NK-92 treated with Interleukin-12 subunit alpha and Interleukin-12 subunit beta, amount 100 ng/mL, for 24 hours (cell line): ENCODE measurements at regions not wholly inside any gene's neighbourhood (a gene's known extent, or its start where the extent isn't known, plus 50 kb on each side); places are given as distances from the start of the nearest gene placed in this dataset.

ENCODE experiments used
- DNase-seq: peaks from one replicate; lab custom pipeline; 2025; lab: John Stamatoyannopoulos, UW

DNA sequence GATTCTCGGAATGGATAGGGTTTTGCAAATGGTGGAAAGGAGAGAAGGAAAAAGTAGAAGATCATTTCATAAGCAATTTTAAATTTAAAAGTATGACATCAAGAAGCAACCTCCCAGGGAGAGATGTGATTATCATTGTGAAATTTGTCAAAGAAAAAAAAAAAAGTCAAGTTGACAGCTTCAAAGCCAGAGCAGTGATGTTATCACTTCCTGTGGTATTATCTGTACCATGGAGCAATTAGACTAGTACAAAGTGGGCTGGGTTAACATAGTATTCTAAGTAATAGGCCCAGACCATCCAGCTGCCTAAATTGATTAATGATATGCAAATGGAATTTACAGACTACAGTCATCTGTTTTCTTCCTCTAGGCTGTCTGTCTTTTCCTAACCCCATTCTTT is 84.0 kb upstream of the NPY start:
- no peak for DNase-seq

DNA sequence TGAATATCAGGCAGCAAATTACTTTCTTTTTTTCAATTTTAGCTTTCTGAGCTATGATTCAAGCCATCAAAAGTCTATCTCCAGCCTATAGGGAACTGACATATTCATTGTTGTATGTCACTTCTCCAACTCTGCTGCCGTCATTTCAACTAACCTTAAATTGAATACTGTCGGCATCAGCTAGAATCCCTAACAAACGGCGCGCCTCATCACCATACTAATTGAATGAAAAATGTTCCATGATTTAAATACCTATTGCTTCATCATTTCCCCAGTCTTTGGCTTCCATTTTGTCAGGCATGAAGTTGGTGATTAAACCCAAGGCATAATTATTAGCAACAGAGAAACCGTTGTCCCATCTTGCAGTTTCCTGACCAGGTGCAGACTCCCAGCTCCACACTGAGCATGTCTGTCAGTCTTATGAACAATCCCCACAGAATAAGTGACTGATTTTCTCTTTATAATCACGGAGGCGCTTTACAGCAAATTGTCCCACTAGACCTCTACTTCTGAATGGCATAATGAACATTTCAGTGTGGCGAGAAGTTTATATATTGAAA is 83.5 kb upstream of the NPY start:
- no peak for DNase-seq

DNA sequence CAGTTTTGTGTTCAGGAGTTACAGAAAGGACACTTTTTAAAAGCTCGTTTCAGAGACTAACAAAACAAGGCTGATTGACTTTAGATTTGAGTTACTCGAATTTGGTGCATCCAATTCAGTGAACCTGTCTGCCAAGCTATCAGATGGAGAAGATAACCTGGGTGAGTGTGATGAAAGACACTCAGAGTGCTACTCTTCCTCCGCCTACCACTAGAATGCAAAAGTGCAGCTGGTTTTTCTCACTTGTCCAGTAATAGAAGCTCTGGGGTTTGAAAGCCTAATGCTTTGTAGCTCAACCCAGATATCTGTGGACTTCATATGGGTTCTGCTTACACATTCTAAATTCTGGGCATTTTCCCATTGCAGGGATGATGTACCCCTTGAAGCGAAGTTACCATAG is 82.8 kb upstream of the NPY start:
- no peak for DNase-seq

DNA sequence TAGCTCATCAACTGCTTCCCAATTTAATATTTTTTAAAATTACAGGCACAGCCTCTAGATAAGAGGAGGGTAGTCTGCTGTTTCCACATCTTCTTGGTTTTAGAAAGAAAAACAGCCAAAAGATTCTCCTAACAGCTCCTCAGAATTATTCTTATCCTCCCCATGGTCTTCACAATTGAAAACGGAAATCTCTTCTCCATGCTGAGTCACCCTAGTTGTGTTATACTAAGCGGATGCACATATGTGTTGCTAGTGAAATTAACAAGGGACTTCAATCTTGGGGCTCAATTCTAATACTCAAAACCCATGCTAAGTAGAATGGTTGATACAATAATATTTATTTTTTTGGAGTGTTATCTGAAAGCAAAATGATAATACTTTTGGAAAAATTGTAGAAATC is 71.9 kb upstream of the NPY start:
- DNase-seq: no peak

DNA sequence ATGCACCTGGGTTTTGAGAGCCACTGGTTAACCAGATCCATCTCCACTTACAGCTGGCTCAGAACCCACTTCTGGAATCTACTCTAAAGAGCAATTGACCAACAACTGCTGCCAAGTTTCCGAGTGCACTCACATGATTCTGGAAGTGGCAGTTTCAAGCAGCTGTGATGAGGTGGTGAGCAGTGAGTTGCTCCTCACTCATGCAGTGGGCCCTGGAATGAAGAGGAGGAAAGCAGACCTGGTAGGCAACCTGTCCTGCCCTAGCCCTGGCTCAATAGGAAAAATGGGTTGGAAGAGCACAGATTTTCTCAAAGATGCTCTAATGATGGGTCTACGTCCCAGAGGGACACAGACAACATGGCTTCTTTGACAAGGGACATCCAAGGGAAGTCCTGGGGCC is 70.7 kb upstream of the NPY start:
- no peak for DNase-seq

DNA sequence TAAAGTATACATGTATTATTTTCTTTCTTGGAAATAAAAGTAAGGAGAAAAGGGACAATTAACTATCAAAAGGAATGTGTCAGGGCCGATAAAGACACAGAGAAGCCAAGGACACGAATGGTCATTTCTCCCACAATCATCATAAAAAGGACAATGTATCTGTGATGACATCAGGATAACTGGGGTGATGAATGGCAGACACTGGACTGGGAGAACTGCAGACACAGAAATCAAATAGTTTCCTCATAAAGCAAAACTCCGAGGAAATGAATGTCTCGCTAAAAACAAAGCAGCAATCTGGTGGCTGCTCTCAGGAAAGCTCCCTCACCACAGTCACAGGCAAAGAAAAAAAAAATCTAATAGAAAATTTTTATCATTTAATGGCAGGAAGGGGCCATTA is 69.3 kb upstream of the NPY start:
- DNase-seq: no peak

DNA sequence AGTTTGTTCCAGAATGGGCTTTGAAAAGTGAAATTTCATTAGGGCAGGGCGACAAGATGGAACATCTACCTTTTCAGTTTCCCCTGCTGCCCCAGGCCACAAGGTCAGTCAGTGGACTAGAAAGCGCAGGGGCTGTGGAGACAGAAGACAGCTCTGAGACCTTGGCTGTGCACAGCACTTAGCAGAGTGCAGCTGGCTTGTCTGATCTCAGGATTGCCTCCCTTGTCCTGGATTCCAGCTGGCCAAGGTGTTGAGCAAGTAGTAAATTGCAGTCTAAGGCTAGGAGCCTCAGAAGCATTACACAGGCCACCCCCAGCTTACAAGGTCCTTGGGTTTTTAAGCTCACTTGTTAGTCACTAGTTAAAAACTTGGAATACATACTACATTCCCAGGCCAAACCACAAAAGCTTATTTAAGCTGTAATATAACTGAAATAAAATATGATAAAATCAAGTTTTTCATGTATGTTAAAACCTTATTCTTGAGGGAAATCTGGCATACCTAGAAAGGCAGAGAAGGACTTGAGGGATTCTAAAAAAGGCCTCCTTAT is 67.3 kb upstream of the NPY start:
- no peak for DNase-seq

DNA sequence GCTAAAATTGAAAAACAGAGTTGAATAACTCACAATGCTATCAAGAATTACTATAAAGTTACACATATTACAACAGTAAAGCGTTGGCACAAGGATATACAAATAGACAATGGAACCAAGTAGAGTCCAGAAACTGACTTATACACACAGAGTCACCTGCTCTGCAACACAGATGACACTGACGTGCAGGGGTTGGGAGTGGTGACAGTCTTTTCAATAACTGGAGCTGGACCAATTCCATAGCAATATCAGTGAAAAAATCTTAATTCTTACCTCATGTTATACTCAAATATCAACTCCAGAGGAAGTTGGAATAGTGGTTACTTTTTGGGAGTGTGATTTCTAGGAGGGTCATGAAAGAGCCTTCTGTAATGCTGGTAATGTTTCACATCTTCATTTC is 62.5 kb upstream of the NPY start:
- no peak for DNase-seq

DNA sequence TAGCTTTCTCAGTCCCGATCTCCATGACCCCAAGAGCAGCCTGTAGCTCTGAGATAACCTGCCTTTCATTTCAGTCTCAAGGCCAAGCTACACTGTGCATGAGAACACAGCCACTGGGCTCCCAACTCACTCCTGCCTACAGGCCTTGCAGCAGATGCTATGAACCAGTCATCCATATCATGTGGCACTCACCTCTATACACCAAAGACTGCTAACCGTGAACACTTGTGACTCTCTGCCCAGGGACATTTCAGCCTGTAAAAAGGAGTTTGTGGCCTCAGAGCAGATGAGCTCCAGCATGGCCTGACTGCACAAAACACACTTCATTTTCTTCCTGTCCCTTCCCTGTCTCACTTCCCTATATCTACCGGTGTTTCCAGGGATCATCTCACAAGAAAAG is 56.9 kb upstream of the NPY start:
- no peak for DNase-seq

DNA sequence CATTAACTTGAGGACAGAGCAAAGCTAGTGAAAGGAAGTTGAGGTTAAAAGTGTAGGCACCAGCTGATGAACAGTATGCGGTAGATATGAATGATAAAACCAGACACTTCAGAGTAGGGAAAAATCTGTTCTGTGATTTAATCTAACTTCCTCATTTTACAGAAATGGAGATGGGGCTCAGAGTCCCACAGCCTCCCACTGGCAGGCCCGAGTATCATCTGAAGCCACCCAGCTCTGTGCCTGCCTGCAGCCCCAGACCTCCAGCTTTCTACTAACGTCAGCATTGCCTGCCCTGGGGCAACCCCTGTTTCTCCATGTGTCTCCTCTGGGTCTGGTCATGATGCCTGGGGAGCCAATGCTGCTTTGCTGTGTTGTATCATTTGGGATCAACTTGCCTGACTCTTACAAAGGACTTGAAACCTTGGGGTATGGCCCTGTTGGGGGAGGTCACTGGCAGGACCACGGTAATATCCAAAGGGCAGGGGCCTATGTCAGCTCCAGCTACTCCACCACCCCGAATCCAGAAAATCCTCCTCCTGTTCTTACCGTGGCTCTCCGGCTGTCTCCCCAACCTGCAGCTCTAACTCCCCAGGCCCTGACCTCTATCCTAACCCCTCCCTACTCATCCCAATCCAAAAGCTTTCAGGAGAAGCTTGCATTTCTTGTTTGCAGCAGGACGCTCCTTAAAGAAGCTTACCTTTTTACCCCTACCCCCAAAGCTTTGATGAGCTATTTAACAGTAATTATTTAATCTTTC is 56.2 kb upstream of the NPY start:
- DNase-seq: no peak

DNA sequence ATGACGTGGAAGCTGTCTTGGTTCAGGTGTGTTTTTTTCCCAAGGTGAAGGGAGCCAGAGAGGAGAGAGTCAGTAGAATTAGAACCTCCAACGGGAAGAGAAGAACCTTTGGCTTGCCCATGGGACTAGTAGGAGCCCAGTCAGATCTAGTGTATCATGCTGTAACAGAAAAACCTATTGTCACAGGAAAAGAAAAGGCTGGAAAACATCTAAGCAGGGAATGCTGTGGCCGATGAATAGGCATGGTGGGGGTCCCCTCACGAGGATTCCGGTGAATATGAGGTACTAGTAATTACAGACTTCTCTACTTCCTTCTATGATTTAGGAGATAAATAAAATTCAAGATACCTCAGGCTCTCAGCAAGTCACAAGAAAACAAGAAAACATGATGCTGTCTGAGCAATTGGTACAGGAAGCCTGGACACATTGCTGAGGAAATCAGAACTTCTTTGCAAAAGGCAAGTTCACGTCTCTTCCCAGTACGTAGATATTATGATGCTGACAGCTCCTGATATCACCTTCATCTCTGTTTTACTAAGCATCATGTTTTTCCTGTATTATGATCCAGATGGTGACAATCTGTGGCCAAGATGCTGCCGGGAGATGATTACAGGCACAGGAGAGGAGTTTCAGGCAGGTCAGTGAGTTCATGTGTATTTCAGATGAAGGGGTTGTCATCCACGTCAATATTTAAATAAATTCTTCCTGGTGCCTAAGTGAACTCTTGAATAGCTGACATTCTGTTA is 54.3 kb upstream of the NPY start:
- no peak for DNase-seq

DNA sequence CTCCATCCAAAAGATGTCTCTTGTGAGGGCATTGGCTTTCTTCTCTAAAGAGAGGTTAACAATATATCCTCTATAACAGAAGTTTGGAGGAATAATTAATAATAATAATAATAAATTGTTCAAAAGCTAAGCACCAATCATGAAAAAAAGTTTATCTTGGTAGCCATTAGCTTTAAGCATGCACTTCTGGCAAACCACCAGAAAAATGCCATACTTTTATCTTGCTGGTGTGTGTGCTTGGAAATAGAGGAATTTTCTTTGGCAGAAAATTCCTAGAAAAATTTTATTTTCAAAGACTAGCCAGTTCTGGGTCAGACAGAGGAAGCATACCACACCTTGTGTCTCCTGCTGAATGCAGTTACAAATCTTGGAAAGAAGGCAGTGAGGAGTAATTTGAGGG is 52.5 kb upstream of the NPY start:
- DNase-seq: no peak

DNA sequence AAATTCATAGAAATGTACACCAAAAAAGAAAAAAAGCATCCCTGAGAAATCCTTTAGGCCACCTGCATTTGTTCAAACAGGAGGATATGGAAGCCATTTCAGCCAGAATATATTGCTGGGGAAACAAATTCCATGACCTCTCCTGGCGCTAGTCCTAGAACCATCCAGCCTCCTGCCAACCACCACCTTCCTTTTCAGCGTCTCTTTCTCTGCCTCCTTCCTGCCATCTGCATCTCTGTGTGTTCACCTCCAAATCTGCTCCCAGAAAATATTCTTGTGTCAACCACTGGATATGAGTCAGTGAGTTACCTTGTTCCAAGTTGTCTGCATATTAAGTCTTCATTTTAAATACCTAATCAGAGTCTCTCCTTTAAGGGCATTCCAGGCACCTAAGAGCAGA is 50.6 kb upstream of the NPY start:
- DNase-seq: no peak
